PC-3 (cell line): ENCODE measurements at regions not wholly inside any gene's neighbourhood (a gene's known extent, or its start where the extent isn't known, plus 50 kb on each side); places are given as distances from the start of the nearest gene placed in this dataset.
"Not testable (repeated sequence)": the region's sequence is repeated elsewhere in the genome, so short reads cannot be mapped to it uniquely, and the experiment has no call there.

Experiments
- EZH2 ChIP-seq: fragments of 300-600 bp; sonication (generic); IDR thresholded peaks from one replicate; pipeline ENCODE4 v1.6.1; 2017; ENCODE audit warnings: antibody characterized with exemption, mild to moderate bottlenecking, low read length; ENCODE audit not compliant: unreplicated experiment
- EZH2phosphoT487 ChIP-seq: fragments of 300-600 bp; sonication (generic); IDR thresholded peaks from 2 replicates; pipeline ENCODE4 v1.6.1; 2018; ENCODE audit warnings: mild to moderate bottlenecking, antibody characterized with exemption, low read length, borderline replicate concordance
- TF ChIP-seq, protein P1 (sequence below): fragments of 300-600 bp; sonication (generic); conservative IDR thresholded peaks from 2 replicates; pipeline ENCODE4 v1.5.1; 2017; ENCODE audit warnings: antibody characterized with exemption, low read depth, mild to moderate bottlenecking, low read length

DNA sequence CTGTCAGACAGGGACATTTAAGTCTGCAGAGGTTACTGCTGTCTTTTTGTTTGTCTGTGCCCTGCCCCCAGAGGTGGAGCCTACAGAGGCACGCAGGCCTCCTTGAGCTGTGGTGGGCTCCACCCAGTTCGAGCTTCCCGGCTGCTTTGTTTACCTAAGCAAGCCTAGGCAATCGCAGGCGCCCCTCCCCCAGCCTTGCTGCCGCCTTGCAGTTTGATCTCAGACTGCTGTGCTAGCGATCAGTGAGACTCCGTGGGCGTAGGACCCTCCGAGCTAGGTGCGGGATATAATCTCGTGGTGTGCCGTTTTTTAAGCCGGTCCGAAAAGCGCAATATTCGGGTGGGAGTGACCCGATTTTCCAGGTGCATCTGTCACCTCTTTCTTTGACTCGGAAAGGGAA, 193.9 kb downstream of the RMST start:
- TF ChIP-seq, protein P1, sequence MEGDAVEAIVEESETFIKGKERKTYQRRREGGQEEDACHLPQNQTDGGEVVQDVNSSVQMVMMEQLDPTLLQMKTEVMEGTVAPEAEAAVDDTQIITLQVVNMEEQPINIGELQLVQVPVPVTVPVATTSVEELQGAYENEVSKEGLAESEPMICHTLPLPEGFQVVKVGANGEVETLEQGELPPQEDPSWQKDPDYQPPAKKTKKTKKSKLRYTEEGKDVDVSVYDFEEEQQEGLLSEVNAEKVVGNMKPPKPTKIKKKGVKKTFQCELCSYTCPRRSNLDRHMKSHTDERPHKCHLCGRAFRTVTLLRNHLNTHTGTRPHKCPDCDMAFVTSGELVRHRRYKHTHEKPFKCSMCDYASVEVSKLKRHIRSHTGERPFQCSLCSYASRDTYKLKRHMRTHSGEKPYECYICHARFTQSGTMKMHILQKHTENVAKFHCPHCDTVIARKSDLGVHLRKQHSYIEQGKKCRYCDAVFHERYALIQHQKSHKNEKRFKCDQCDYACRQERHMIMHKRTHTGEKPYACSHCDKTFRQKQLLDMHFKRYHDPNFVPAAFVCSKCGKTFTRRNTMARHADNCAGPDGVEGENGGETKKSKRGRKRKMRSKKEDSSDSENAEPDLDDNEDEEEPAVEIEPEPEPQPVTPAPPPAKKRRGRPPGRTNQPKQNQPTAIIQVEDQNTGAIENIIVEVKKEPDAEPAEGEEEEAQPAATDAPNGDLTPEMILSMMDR = not testable (repeated sequence)
- TF ChIP-seq EZH2phosphoT487, EZH2: not testable (repeated sequence)
